Mesenchymal stem cell (in vitro differentiated cells and primary cell): ENCODE measurements at regions not wholly inside any gene's neighbourhood (a gene's known extent, or its start where the extent isn't known, plus 50 kb on each side); places are given as distances from the start of the nearest gene placed in this dataset.

Experiments
- DNase-seq: peaks from one replicate; pipeline ENCODE4 v3.0.0-alpha.2; 2013
- H2AFZ ChIP-seq: one replicate; pipeline ENCODE4 v1.6.1; 2013; ENCODE audit warnings: low read depth, mild to moderate bottlenecking, control low read depth, inconsistent platforms, low read length, moderate library complexity
- H2AK5ac ChIP-seq: 2 replicates; pipeline ENCODE4 v1.6.1; 2013; ENCODE audit warnings: low read length, moderate library complexity, mild to moderate bottlenecking, inconsistent platforms; ENCODE audit not compliant: severe bottlenecking
- H2BK120ac ChIP-seq: one replicate; pipeline ENCODE4 v1.6.1; 2013; ENCODE audit warnings: low read depth, mild to moderate bottlenecking, inconsistent platforms, low read length, moderate library complexity
- H2BK12ac ChIP-seq, 2 experiments: one replicate each; pipeline ENCODE4 v1.6.1; 2013; ENCODE audit warnings: inconsistent platforms in 2 of 2, low read length in 2 of 2, mild to moderate bottlenecking in 2 of 2, moderate library complexity in 2 of 2, control low read depth in 1 of 2
- H2BK15ac ChIP-seq: one replicate; pipeline ENCODE4 v1.6.1; 2013; ENCODE audit warnings: mild to moderate bottlenecking, low read depth, inconsistent platforms; ENCODE audit not compliant: poor library complexity, severe bottlenecking
- H2BK5ac ChIP-seq: 2 replicates; pipeline ENCODE4 v1.6.1; 2013; ENCODE audit warnings: low read depth, mild to moderate bottlenecking, low read length, control low read depth, inconsistent platforms; ENCODE audit not compliant: poor library complexity, severe bottlenecking
- H3K14ac ChIP-seq, 2 experiments: one replicate each; pipeline ENCODE4 v1.6.1; 2013; ENCODE audit warnings: inconsistent platforms in 2 of 2, low read length in 2 of 2, control low read depth in 1 of 2, mild to moderate bottlenecking in 1 of 2, moderate library complexity in 1 of 2
- H3K18ac ChIP-seq, 2 experiments: one replicate each; pipeline ENCODE4 v1.6.1; 2013; ENCODE audit warnings: inconsistent platforms in 2 of 2, low read length in 2 of 2, control low read depth in 1 of 2, low read depth in 1 of 2, mild to moderate bottlenecking in 1 of 2
- H3K23ac ChIP-seq, 2 experiments: one replicate each; pipeline ENCODE4 v1.6.1; 2013; ENCODE audit warnings: inconsistent platforms in 2 of 2, low read length in 2 of 2, mild to moderate bottlenecking in 2 of 2, moderate library complexity in 2 of 2, control low read depth in 1 of 2
- H3K27ac ChIP-seq: 2 replicates; pipeline ENCODE4 v1.5.1; 2013; ENCODE audit warnings: mild to moderate bottlenecking, moderate library complexity, low read length, control low read depth, inconsistent platforms; ENCODE audit not compliant: poor library complexity, severe bottlenecking
- H3K27me3 ChIP-seq, 2 experiments: 2 replicates each; pipeline versions ENCODE4 v1.6.1 to v1.7.0; 2013; ENCODE audit warnings: low read length in 2 of 2, mild to moderate bottlenecking in 2 of 2, moderate library complexity in 2 of 2, control low read depth in 1 of 2, inconsistent platforms in 1 of 2; ENCODE audit not compliant: control insufficient read depth in 1 of 2, insufficient read depth in 1 of 2
- H3K36me3 ChIP-seq, 2 experiments: 2 replicates each; pipeline versions ENCODE4 v1.6.1 to v1.7.0; 2013; ENCODE audit warnings: low read length in 2 of 2, control low read depth in 1 of 2, inconsistent platforms in 1 of 2, low read depth in 1 of 2, mild to moderate bottlenecking in 1 of 2; ENCODE audit not compliant: insufficient read depth in 2 of 2, control insufficient read depth in 1 of 2
- H3K4ac ChIP-seq, 2 experiments: one replicate each; pipeline ENCODE4 v1.6.1; 2013; ENCODE audit warnings: inconsistent platforms in 2 of 2, low read length in 2 of 2, mild to moderate bottlenecking in 2 of 2, moderate library complexity in 2 of 2, control low read depth in 1 of 2, low read depth in 1 of 2
- H3K4me1 ChIP-seq: 2 replicates; pipeline ENCODE4 v1.6.1; 2013; ENCODE audit warnings: low read depth, low read length, control low read depth; ENCODE audit not compliant: control insufficient read depth, insufficient read depth
- H3K4me2 ChIP-seq: 2 replicates; pipeline ENCODE4 v1.6.1; 2013; ENCODE audit warnings: low read length, mild to moderate bottlenecking, inconsistent platforms; ENCODE audit not compliant: poor library complexity, severe bottlenecking
- H3K4me3 ChIP-seq, 2 experiments: 2 replicates each; pipeline versions ENCODE4 v1.5.1 to v1.7.0; 2013; ENCODE audit warnings: low read length in 2 of 2, mild to moderate bottlenecking in 2 of 2, control low read depth in 1 of 2, low read depth in 1 of 2; ENCODE audit not compliant: insufficient read depth in 1 of 2
- H3K79me1 ChIP-seq: replicated peaks from 2 replicates; pipeline ENCODE4 v1.6.1; 2013; ENCODE audit warnings: mild to moderate bottlenecking, control low read depth, low read length, inconsistent platforms; ENCODE audit not compliant: poor library complexity, severe bottlenecking
- H3K9ac ChIP-seq: 2 replicates; pipeline ENCODE4 v1.7.0; 2013; ENCODE audit warnings: mild to moderate bottlenecking, low read length, moderate library complexity
- H3K9me3 ChIP-seq: 2 replicates; pipeline ENCODE4 v1.7.0; 2013; ENCODE audit warnings: mild to moderate bottlenecking, low read length; ENCODE audit not compliant: control insufficient read depth
- H4K8ac ChIP-seq: one replicate; pipeline ENCODE4 v1.6.1; 2013; ENCODE audit warnings: inconsistent platforms, mild to moderate bottlenecking, low read length, moderate library complexity
- H4K91ac ChIP-seq: one replicate; pipeline ENCODE4 v1.6.1; 2013; ENCODE audit warnings: mild to moderate bottlenecking, low read length, inconsistent platforms
- WGBS: methylation state at CpG from one replicate; pipeline ENCODE4 v1.1.7; 2013; ENCODE audit warnings: mixed read lengths; 5-methylcytosine and 5-hydroxymethylcytosine counted together

- H3K36me3 ChIP-seq = no peaks in the 10 kb centered on the region
- DNase-seq = no peak
- no peak overlapping the region for H3K4me3 ChIP-seq
- H3K27ac ChIP-seq = no peak overlapping the region
- H4K91ac ChIP-seq = no peak overlapping the region
- no peak overlapping the region for H2AK5ac ChIP-seq
- no peak overlapping the region for H2BK12ac ChIP-seq
- H3K9ac ChIP-seq = no peak overlapping the region
- no peaks in the 10 kb centered on the region for H3K4me1 ChIP-seq
- no peak overlapping the region for H2BK120ac ChIP-seq
- H3K79me1 ChIP-seq = no peaks in the 10 kb centered on the region
- H3K4me2 ChIP-seq = no peak overlapping the region
- H3K4ac ChIP-seq = no peak overlapping the region
- no peak overlapping the region for H2AFZ ChIP-seq
- H3K14ac ChIP-seq = no peak overlapping the region
- H2BK15ac ChIP-seq = no peak overlapping the region
- H2BK5ac ChIP-seq = no peak overlapping the region
- no peaks in the 10 kb centered on the region for H3K9me3 ChIP-seq
- H4K8ac ChIP-seq = no peak overlapping the region
- H3K27me3 ChIP-seq = no peaks in the 10 kb centered on the region
- no peak overlapping the region for H3K23ac ChIP-seq
- no peak overlapping the region for H3K18ac ChIP-seq
- WGBS = 69% methylated on average over 6 of the region's 9 CpGs
Measured at GRCh38 chr10:106078895-106079576, 1085.5 kb downstream of the SORCS1 start.

GRCh38 chr10:106076496-106076895 is 1088.0 kb downstream of the SORCS1 start:
- Histone ChIP-seq H3K18ac (no peak overlapping the region), H4K91ac (no peak overlapping the region), H4K8ac (no peak overlapping the region), H3K9me3 (peaks cover 8% of the 10 kb centered on the region), H2AK5ac (no peak overlapping the region), H2BK120ac (no peak overlapping the region), H3K23ac (no peak overlapping the region), H3K4me2 (no peak overlapping the region), H3K27ac (no peak overlapping the region), H3K4me1 (no peaks in the 10 kb centered on the region), H2BK5ac (no peak overlapping the region), H3K4me3 (no peak overlapping the region), H2AFZ (no peak overlapping the region), H3K27me3 (no peaks in the 10 kb centered on the region), H3K9ac (no peak overlapping the region), H2BK12ac (no peak overlapping the region), H3K79me1 (no peaks in the 10 kb centered on the region), H2BK15ac (no peak overlapping the region), H3K14ac (no peak overlapping the region), H3K4ac (no peak overlapping the region), H3K36me3 (no peaks in the 10 kb centered on the region)
- no peak for DNase-seq

GRCh38 chr10:106053061-106053460 is 1111.4 kb downstream of the SORCS1 start:
- Histone ChIP-seq H3K27me3 (no peaks in the 10 kb centered on the region), H4K8ac (no peak overlapping the region), H3K36me3 (no peaks in the 10 kb centered on the region), H3K18ac (no peak overlapping the region), H3K4ac (no peak overlapping the region), H2AK5ac (no peak overlapping the region), H3K79me1 (no peaks in the 10 kb centered on the region), H3K4me1 (no peaks in the 10 kb centered on the region), H2AFZ (no peak overlapping the region), H2BK15ac (no peak overlapping the region), H3K27ac (no peak overlapping the region), H2BK120ac (no peak overlapping the region), H3K23ac (no peak overlapping the region), H3K9ac (no peak overlapping the region), H3K9me3 (no peaks in the 10 kb centered on the region), H3K4me3 (no peak overlapping the region), H2BK5ac (no peak overlapping the region), H2BK12ac (no peak overlapping the region), H4K91ac (no peak overlapping the region), H3K14ac (no peak overlapping the region), H3K4me2 (no peak overlapping the region)
- no peak for DNase-seq
- 72% methylated on average over 5 of the region's 6 CpGs for whole genome bisulfite sequencing

- no peak overlapping the region for H3K27ac ChIP-seq
- DNase-seq = no peak
- no peaks in the 10 kb centered on the region for H3K9me3 ChIP-seq
- H3K18ac ChIP-seq = no peak overlapping the region
- no peak overlapping the region for H4K91ac ChIP-seq
- no peak overlapping the region for H2AFZ ChIP-seq
- no peaks in the 10 kb centered on the region for H3K27me3 ChIP-seq
- H2BK15ac ChIP-seq = no peak overlapping the region
- no peak overlapping the region for H2AK5ac ChIP-seq
- H3K14ac ChIP-seq = no peak overlapping the region
- no peak overlapping the region for H3K23ac ChIP-seq
- no peaks in the 10 kb centered on the region for H3K4me1 ChIP-seq
- H3K79me1 ChIP-seq = no peaks in the 10 kb centered on the region
- H4K8ac ChIP-seq = no peak overlapping the region
- no peak overlapping the region for H2BK12ac ChIP-seq
- H3K9ac ChIP-seq = peak overlapping the region; percentile 81
- H3K4me2 ChIP-seq = no peak overlapping the region
- H3K4me3 ChIP-seq = no peak overlapping the region
- no peaks in the 10 kb centered on the region for H3K36me3 ChIP-seq
- no peak overlapping the region for H2BK120ac ChIP-seq
- no peak overlapping the region for H2BK5ac ChIP-seq
- WGBS = 0% methylated on average over 2 of the region's 2 CpGs
- H3K4ac ChIP-seq = no peak overlapping the region
Measured at GRCh38 chr10:106044503-106044902, 1120.0 kb downstream of the SORCS1 start.
